ENCODE measurements at regions not wholly inside any gene's neighbourhood (a gene's known extent, or its start where the extent isn't known, plus 50 kb on each side); places are given as distances from the start of the nearest gene placed in this dataset.

GRCh38 chr4:159632031-159632430, 529.2 kb downstream of the RAPGEF2 start:
- ChIA-PET POLR2A (no interaction called here), CTCF (ENCODE audit: low intra/inter-chr PET ratio, low total read pairs) (no interaction called here)
- FAIRE-seq, result no peak
- H3K27ac ChIP-seq (ENCODE audit: extremely low read length, insufficient read depth, low read length), result no peak overlapping the region
- H3K79me2 ChIP-seq (ENCODE audit: insufficient read depth, low read length), result no peaks in the 10 kb centered on the region
- H4K20me1 ChIP-seq (ENCODE audit: insufficient read depth, low read length), result no peaks in the 10 kb centered on the region
- DNase-seq (ENCODE audit: low spot score), result no peak
- WGBS (ENCODE audit: low lambda C conversion rate), result 10% methylated on average over 1 of the region's 1 CpG
- no TSS peak for BruUV-seq (replicated peaks)
- no peaks in the 10 kb centered on the region for H3K4me1 ChIP-seq (ENCODE audit: insufficient read depth, low read length)
- H3K27me3 ChIP-seq (ENCODE audit: control insufficient read depth in 1 of 2, insufficient read depth in 2 of 2, low read length in 2 of 2), result no peaks in the 10 kb centered on the region
- intact Hi-C loops (cut with micrococcal nuclease; ENCODE audit: unreplicated experiment), result no loop called here
- ATAC-seq, result no peak
- no peak overlapping the region for H3K4me2 ChIP-seq (ENCODE audit: low read depth, low read length)
- no peaks in the 10 kb centered on the region for H3K36me3 ChIP-seq (replicated peaks in 1 of 2; ENCODE audit: control insufficient read depth in 1 of 2, insufficient read depth in 2 of 2, low read length in 2 of 2)
- no peak overlapping the region for H3K9ac ChIP-seq (ENCODE audit: insufficient read depth, low read depth, low read length)
- H3K4me3 ChIP-seq (replicated peaks in 1 of 3; ENCODE audit: insufficient read depth in 1 of 3, low read depth in 2 of 3, low read length in 3 of 3), result no peak overlapping the region
- TF ChIP-seq ZBED4 (CRISPR knock-in tag; IDR thresholded peaks at IDR 0.05; ENCODE audit: borderline replicate concordance) (no peak), ZNF44 (CRISPR knock-in tag; IDR thresholded peaks at IDR 0.05) (no peak), NCOR1 (IDR thresholded peaks at IDR 0.05; ENCODE audit: borderline replicate concordance, low read length) (no peak), ZNF777 (CRISPR knock-in tag; IDR thresholded peaks at IDR 0.05) (no peak), ZBTB10 (CRISPR knock-in tag; IDR thresholded peaks at IDR 0.05; ENCODE audit: borderline replicate concordance) (no peak), ZNF33A (CRISPR knock-in tag; IDR thresholded peaks at IDR 0.05; ENCODE audit: borderline replicate concordance) (no peak), CSRNP1 (CRISPR knock-in tag; IDR thresholded peaks at IDR 0.05) (no peak), ZNF883 (CRISPR knock-in tag; IDR thresholded peaks at IDR 0.05; ENCODE audit: not compliant biosample characterization) (no peak), SALL2 (CRISPR knock-in tag; IDR thresholded peaks at IDR 0.05) (no peak), ZNF251 (CRISPR knock-in tag; IDR thresholded peaks at IDR 0.05) (no peak), ZEB1 (IDR thresholded peaks at IDR 0.05; ENCODE audit: insufficient replicate concordance, low read depth) (no peak), ATF3 (CRISPR knock-in tag; IDR thresholded peaks at IDR 0.05) (no peak), CHD2 (IDR thresholded peaks at IDR 0.05; ENCODE audit: low read depth, low read length) (no peak), ZNF235 (CRISPR knock-in tag; IDR thresholded peaks at IDR 0.05; ENCODE audit: borderline replicate concordance) (no peak), FOXA1 (IDR thresholded peaks at IDR 0.05) (no peak), FOXA1 (CRISPR knock-in tag; IDR thresholded peaks at IDR 0.05) (no peak)
- in situ Hi-C loops (cut with HindIII; ENCODE audit: extremely low pct_ligation_motif_present, low pct_unique_long_range_greater_than_20kb), result no loop called here
- no peak overlapping the region for H2AFZ ChIP-seq (ENCODE audit: low read length)
- H3K9me3 ChIP-seq (ENCODE audit: low read length), result no peaks in the 10 kb centered on the region
